ENCODE measurements at regions not wholly inside any gene's neighbourhood (a gene's known extent, or its start where the extent isn't known, plus 50 kb on each side); places are given as distances from the start of the nearest gene placed in this dataset.

DNA sequence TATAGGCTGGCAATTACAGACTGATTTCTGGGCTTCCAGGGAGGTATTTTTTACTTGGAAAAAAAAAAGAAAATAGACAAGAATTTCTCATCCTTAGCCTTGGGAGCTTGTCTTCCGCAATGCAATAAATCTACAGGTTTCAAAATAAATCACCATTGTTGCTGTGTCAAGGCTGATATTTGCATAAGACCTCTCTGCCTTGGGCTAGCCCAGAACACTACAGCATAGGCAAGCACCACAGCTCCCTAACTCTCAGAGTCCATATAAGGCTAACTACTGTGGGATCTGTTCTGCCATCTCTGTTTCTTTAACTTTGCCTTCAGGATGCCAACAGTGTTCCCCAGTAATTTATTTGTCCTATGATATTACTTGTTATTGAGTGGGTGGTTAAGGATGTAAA, 64.4 kb downstream of the ZWINT start:
- TF ChIP-seq CTCF (IDR thresholded peaks at IDR 0.05) (no peak), EP300 (IDR thresholded peaks at IDR 0.05) (no peak), POLR2A (IDR thresholded peaks at IDR 0.05) (no peak)

All from ovary (tissue), 3 donors.